ENCODE measurements at regions not wholly inside any gene's neighbourhood (a gene's known extent, or its start where the extent isn't known, plus 50 kb on each side); places are given as distances from the start of the nearest gene placed in this dataset.
"Not testable (repeated sequence)": the region's sequence is repeated elsewhere in the genome, so short reads cannot be mapped to it uniquely, and the experiment has no call there.

DNA sequence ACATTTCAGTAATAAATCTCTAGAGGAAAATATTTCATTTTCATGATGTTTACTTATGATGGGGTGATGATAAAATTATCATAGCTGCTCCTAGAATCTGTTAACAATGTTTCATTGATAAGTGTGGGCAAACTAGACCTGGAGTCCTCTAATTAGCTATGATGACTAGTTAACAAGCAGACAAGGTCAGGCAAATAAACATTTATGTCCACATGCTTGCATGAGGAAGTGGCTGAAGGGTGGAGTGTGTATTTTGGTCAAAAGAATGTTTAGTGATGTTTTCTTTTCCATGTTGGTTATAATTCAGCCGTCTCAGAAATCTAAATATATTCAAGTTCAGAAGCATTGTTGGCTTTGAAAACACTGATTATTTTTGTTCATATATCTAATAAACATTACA lies 99.9 kb upstream of the FN1 start:
- H3K4me1 ChIP-seq: peaks cover 8% of the 10 kb centered on the region
- H3K9me3 ChIP-seq: no peaks in the 10 kb centered on the region
- TF ChIP-seq, protein P1, sequence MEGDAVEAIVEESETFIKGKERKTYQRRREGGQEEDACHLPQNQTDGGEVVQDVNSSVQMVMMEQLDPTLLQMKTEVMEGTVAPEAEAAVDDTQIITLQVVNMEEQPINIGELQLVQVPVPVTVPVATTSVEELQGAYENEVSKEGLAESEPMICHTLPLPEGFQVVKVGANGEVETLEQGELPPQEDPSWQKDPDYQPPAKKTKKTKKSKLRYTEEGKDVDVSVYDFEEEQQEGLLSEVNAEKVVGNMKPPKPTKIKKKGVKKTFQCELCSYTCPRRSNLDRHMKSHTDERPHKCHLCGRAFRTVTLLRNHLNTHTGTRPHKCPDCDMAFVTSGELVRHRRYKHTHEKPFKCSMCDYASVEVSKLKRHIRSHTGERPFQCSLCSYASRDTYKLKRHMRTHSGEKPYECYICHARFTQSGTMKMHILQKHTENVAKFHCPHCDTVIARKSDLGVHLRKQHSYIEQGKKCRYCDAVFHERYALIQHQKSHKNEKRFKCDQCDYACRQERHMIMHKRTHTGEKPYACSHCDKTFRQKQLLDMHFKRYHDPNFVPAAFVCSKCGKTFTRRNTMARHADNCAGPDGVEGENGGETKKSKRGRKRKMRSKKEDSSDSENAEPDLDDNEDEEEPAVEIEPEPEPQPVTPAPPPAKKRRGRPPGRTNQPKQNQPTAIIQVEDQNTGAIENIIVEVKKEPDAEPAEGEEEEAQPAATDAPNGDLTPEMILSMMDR (IDR thresholded peaks at IDR 0.05): no peak
- no peak overlapping the region for H3K27ac ChIP-seq
- ATAC-seq (no peak), DNase-seq (no peak)
- H3K27me3 ChIP-seq: no peaks in the 10 kb centered on the region
- no peak overlapping the region for H3K4me3 ChIP-seq
- H3K36me3 ChIP-seq: no peaks in the 10 kb centered on the region
- intact Hi-C loops (cut with DNase I): no loop called here

DNA sequence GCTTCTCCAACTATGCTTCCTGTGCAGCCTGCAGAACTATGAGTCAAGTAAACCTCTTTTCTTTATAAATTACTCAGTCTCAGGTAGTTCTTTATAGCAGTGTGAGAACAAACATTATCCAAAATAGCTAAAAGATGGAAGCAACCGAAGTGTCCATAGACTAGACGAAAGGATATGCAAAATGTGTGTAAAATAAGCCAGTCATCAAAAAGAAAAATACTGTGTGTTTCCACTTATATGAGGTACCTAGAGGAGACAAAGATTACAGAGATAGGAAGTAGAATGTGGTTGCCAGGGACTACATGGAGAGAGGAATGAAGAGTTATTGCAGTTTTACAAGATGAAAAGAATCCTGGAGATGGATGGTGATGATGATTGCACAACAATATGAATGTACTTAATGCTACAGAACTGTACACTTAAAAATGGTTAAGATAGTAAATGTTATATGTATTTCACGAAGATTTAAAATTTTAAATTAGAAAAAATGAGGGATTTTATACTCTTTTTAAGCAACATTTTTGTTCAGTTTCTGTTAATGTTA lies 99.3 kb upstream of the FN1 start:
- intact Hi-C loops (cut with DNase I): no loop called here
- DNase-seq (no peak), ATAC-seq (no peak)
- TF ChIP-seq, protein P1 (IDR thresholded peaks at IDR 0.05): no peak
- Histone ChIP-seq H3K27ac (no peak overlapping the region), H3K4me3 (no peak overlapping the region), H3K36me3 (no peaks in the 10 kb centered on the region), H3K9me3 (no peaks in the 10 kb centered on the region), H3K27me3 (no peaks in the 10 kb centered on the region), H3K4me1 (peaks cover 8% of the 10 kb centered on the region)

DNA sequence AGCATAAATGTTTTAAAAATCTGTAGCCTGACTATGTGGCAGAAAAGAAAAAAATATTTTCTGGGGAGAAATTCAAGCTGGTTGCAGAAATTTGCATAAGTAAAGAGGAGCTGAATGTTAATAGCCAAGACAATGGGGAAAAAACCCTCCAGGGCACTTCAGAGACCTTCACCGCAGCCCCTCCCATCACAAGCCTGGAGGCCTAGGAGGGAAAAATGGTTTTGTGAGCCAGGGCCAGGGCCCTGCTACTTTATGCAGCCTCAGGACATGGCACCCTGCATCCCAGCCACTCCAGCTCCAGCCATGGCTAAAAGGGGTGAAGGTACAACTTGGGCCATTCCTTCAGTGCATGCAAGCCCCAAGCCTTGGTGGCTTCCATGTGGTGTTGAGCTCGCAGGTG lies 97.8 kb upstream of the FN1 start:
- H3K4me3 ChIP-seq; ATAC-seq; H3K27ac ChIP-seq; H3K27me3 ChIP-seq; DNase-seq; H3K4me1 ChIP-seq; H3K36me3 ChIP-seq; H3K9me3 ChIP-seq; intact Hi-C loops (cut with DNase I): not testable (repeated sequence)

DNA sequence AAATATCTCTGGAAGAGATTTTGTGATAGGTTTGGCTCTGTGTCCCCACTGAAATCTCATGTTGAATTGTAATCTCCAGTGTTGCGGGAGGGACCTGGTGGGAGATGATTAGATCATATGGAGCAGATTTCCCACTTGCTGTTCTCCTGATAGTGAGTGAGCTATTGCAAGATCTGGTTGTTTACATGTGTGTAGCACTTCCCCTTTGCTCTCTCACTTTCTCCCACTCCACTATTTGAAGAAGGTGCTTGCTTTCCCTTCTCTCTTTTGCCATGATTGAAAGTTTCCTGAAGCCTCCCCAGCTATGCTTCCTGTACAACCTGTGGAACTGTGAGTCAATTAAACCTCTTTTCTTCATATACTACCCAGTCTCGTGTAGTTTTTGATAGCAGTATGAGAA lies 97.0 kb upstream of the FN1 start:
- TF ChIP-seq, protein P1 (IDR thresholded peaks at IDR 0.05): no peak
- Histone ChIP-seq H3K4me1 (peaks cover 8% of the 10 kb centered on the region), H3K27me3 (no peaks in the 10 kb centered on the region), H3K36me3 (no peaks in the 10 kb centered on the region), H3K27ac (no peak overlapping the region), H3K4me3 (no peak overlapping the region), H3K9me3 (no peaks in the 10 kb centered on the region)
- ATAC-seq (peak; percentile 69), DNase-seq (no peak)
- intact Hi-C loops (cut with DNase I): no loop called here

DNA sequence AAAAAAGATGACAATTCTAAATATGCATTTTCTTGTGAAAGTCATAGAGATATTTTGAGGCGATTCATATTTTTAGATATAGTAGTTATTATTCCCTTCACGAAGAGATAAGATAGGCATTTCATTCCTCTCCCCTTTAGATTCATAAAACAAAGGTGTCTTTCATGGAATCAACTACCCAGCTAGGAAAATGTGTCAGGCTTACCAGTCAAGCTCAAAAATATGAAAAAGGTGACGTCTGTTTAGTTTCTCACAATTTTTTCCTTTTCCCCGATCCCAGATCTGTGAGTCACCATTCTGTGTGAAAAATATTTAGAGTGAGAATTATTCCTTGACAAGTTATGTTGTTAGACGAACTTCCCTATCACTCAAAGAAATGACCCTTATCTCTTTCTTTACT lies 95.4 kb upstream of the FN1 start:
- H3K9me3 ChIP-seq: no peaks in the 10 kb centered on the region
- peaks cover 8% of the 10 kb centered on the region for H3K4me1 ChIP-seq
- DNase-seq (no peak), ATAC-seq (no peak)
- intact Hi-C loops (cut with DNase I): no loop called here
- no peak overlapping the region for H3K4me3 ChIP-seq
- no peaks in the 10 kb centered on the region for H3K36me3 ChIP-seq
- no peak overlapping the region for H3K27ac ChIP-seq
- no peaks in the 10 kb centered on the region for H3K27me3 ChIP-seq
- TF ChIP-seq, protein P1 (IDR thresholded peaks at IDR 0.05): no peak

DNA sequence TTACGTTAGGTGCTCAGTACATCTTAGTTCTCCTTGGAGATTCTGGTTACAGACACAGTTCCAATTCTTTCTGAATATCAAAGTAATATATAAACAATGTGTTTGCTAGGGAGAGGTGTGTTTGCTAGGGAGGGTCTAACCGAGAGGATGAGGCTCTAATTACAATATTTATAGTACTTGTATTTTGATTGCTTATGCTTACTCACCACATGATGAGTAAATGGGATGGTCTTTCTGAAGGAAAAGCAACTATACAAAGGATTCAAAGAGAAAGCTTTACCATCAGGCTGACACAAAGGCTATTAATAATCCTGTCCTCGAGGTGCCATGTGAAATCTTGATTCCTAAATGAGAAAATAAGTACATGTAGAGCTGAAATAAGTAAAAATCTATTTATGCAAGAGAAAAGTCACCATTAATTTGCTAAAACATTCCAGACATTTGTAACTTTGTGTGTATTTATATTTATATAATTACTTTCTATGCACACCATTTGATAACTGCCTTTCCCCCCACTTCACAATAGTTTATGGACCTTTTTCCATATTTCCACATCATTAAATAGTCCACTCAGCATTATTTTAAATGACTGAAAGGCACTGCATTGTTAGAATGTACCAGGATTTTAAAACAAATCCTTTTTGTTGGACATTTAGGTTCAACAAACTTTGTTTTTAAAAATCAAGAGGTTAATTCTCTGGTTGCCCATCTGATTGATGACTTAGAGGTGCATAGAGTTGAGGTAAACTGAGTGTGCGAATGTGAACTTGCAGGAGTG lies 94.5 kb upstream of the FN1 start:
- Histone ChIP-seq H3K9me3 (no peaks in the 10 kb centered on the region), H3K27me3 (no peaks in the 10 kb centered on the region), H3K27ac (no peak overlapping the region), H3K36me3 (no peaks in the 10 kb centered on the region), H3K4me3 (no peak overlapping the region), H3K4me1 (no peaks in the 10 kb centered on the region)
- TF ChIP-seq, protein P1 (IDR thresholded peaks at IDR 0.05): no peak
- no peak for DNase-seq
- no peak for ATAC-seq
- intact Hi-C loops (cut with DNase I): no loop called here
